GM10248 (cell line): ENCODE measurements at regions not wholly inside any gene's neighbourhood (a gene's known extent, or its start where the extent isn't known, plus 50 kb on each side); places are given as distances from the start of the nearest gene placed in this dataset.

Experiments used
- CTCF ChIA-PET: fragments of 300-600 bp; sonication (Branson Sonifier 250); formaldehyde crosslinking; extraction: SDS; loops from one replicate; lab custom pipeline; 2021; ENCODE audit warnings: antibody characterized with exemption; lab: Yijun Ruan, JAX
- POLR2A ChIA-PET: fragments of 350-650 bp; sonication (Branson Sonifier 250); formaldehyde crosslinking; extraction: SDS; loops from one replicate; lab custom pipeline; 2020; ENCODE audit warnings: antibody characterized with exemption; lab: Yijun Ruan, JAX
- DNase-seq: peaks from one replicate; pipeline ENCODE4 v3.0.0; 2012; ENCODE audit errors: extremely low spot score
- CTCF ChIP-seq: IDR thresholded peaks from 2 replicates; pipeline ENCODE4 v1.5.1; 2012; ENCODE audit warnings: mild to moderate bottlenecking, low read depth; ENCODE audit errors: extremely low read depth, missing control alignments, control extremely low read depth

- ChIA-PET POLR2A (no interaction called here), CTCF (no interaction called here)
- DNase-seq = no peak
- TF ChIP-seq CTCF = no peak
These were observed 126.1 kb downstream of the INHBB start for GRCh38 chr2:120472031-120472430.

- ChIA-PET POLR2A (no interaction called here), CTCF (no interaction called here)
- no peak for DNase-seq
- no peak for TF ChIP-seq CTCF
These were observed 127.0 kb downstream of the INHBB start for GRCh38 chr2:120472891-120473309.

- DNase-seq = no peak
- CTCF ChIA-PET = no interaction called here
- no peak for TF ChIP-seq CTCF
- POLR2A ChIA-PET = no interaction called here
These were observed 127.8 kb downstream of the INHBB start for GRCh38 chr2:120473522-120474271.

GRCh38 chr2:120474486-120474885 lies 128.6 kb downstream of the INHBB start:
- ChIA-PET POLR2A (no interaction called here), CTCF (interaction anchor here (1.8 kb wide), 1 partner anchor 10 kb away, joined by 4 read pairs; no protein-coding TSS in a partner anchor)
- no peak for TF ChIP-seq CTCF
- DNase-seq = no peak

GRCh38 chr2:120476141-120476540 lies 130.2 kb downstream of the INHBB start:
- DNase-seq = no peak
- ChIA-PET CTCF (interaction anchor here (1.8 kb wide), 1 partner anchor 8 kb away, joined by 4 read pairs; no protein-coding TSS in a partner anchor), POLR2A (no interaction called here)
- no peak for TF ChIP-seq CTCF

- POLR2A ChIA-PET = no interaction called here
- DNase-seq = no peak
- CTCF ChIA-PET = no interaction called here
- no peak for TF ChIP-seq CTCF
These were observed 131.3 kb downstream of the INHBB start for GRCh38 chr2:120477198-120477597.
